ENCODE measurements at regions not wholly inside any gene's neighbourhood (a gene's known extent, or its start where the extent isn't known, plus 50 kb on each side); places are given as distances from the start of the nearest gene placed in this dataset.
A peak's percentile ranks its signal among the peaks of the same experiment; 100 is the strongest.
"Not testable (repeated sequence)": the region's sequence is repeated elsewhere in the genome, so short reads cannot be mapped to it uniquely, and the experiment has no call there.

- H3F3A ChIP-seq (ENCODE audit: insufficient read depth, low read length), result no peaks in the 10 kb centered on the region
- H4K20me1 ChIP-seq (ENCODE audit: insufficient read depth, low read length), result no peaks in the 10 kb centered on the region
- H3K9me2 ChIP-seq (replicated peaks; ENCODE audit: insufficient read depth, low read length), result no peaks in the 10 kb centered on the region
- H3K9me3 ChIP-seq (replicated peaks; ENCODE audit: insufficient read depth, low read length), result no peaks in the 10 kb centered on the region
- H3K79me2 ChIP-seq (ENCODE audit: low read length), result no peaks in the 10 kb centered on the region
- H3K4me1 ChIP-seq (ENCODE audit: low read length), result no peaks in the 10 kb centered on the region
- peaks cover 22% of the 10 kb centered on the region for H3K27me3 ChIP-seq (replicated peaks; ENCODE audit: insufficient read depth, low read length)
- H3K9ac ChIP-seq (ENCODE audit: low read length), result no peak overlapping the region
- H3K4me3 ChIP-seq (ENCODE audit: low read length), result no peak overlapping the region
- no peaks in the 10 kb centered on the region for H3K36me3 ChIP-seq (replicated peaks; ENCODE audit: insufficient read depth, low read length)
- no peak overlapping the region for H3K4me2 ChIP-seq (ENCODE audit: low read depth, low read length)
- no peak overlapping the region for H2AFZ ChIP-seq (ENCODE audit: low read length)
- H3K27ac ChIP-seq (ENCODE audit: low read length), result no peak overlapping the region
- no peak for DNase-seq
- no peak for TF ChIP-seq EZH2 (optimal IDR thresholded peaks at IDR 0.05; ENCODE audit: low read depth, low read length)
- TF ChIP-seq CTCF (IDR thresholded peaks at IDR 0.05; ENCODE audit: low read length), result no peak
- no peak for TF ChIP-seq EZH2phosphoT487 (IDR thresholded peaks at IDR 0.05; ENCODE audit: low read length)
Observed at GRCh38 chr15:77909182-77909940, 168.2 kb downstream of the TBC1D2B start.

GRCh38 chr15:77908752-77909111 lies 168.8 kb downstream of the TBC1D2B start:
- not testable (repeated sequence) for H3K36me3 ChIP-seq (replicated peaks; ENCODE audit: insufficient read depth, low read length); H3K9ac ChIP-seq (ENCODE audit: low read length); DNase-seq

GRCh38 chr15:77907824-77908751 lies 169.4 kb downstream of the TBC1D2B start:
- Histone ChIP-seq H3K4me1 (ENCODE audit: low read length) (no peaks in the 10 kb centered on the region), H4K20me1 (ENCODE audit: insufficient read depth, low read length) (no peaks in the 10 kb centered on the region), H3K27ac (ENCODE audit: low read length) (no peak overlapping the region), H3K27me3 (replicated peaks; ENCODE audit: insufficient read depth, low read length) (peaks cover 29% of the 10 kb centered on the region), H2AFZ (ENCODE audit: low read length) (no peak overlapping the region), H3K9me3 (replicated peaks; ENCODE audit: insufficient read depth, low read length) (no peaks in the 10 kb centered on the region), H3K4me2 (ENCODE audit: low read depth, low read length) (no peak overlapping the region), H3K9ac (ENCODE audit: low read length) (no peak overlapping the region), H3K79me2 (ENCODE audit: low read length) (no peaks in the 10 kb centered on the region), H3K9me2 (replicated peaks; ENCODE audit: insufficient read depth, low read length) (no peaks in the 10 kb centered on the region), H3K4me3 (ENCODE audit: low read length) (no peak overlapping the region), H3K36me3 (replicated peaks; ENCODE audit: insufficient read depth, low read length) (no peaks in the 10 kb centered on the region), H3F3A (ENCODE audit: insufficient read depth, low read length) (no peaks in the 10 kb centered on the region)
- DNase-seq, result peak; percentile 53
- no peak for TF ChIP-seq EZH2phosphoT487 (IDR thresholded peaks at IDR 0.05; ENCODE audit: low read length)
- TF ChIP-seq CTCF (IDR thresholded peaks at IDR 0.05; ENCODE audit: low read length), result peak; percentile 50
- TF ChIP-seq EZH2 (optimal IDR thresholded peaks at IDR 0.05; ENCODE audit: low read depth, low read length), result no peak

More at GRCh38 chr15:77908752-77909111, 168.8 kb downstream of the TBC1D2B start:
- not testable (repeated sequence) for H4K20me1 ChIP-seq (ENCODE audit: insufficient read depth, low read length); H3K4me1 ChIP-seq (ENCODE audit: low read length); H3K9me2 ChIP-seq (replicated peaks; ENCODE audit: insufficient read depth, low read length); H3K9me3 ChIP-seq (replicated peaks; ENCODE audit: insufficient read depth, low read length); H2AFZ ChIP-seq (ENCODE audit: low read length); H3F3A ChIP-seq (ENCODE audit: insufficient read depth, low read length); H3K4me3 ChIP-seq (ENCODE audit: low read length); H3K4me2 ChIP-seq (ENCODE audit: low read depth, low read length); H3K79me2 ChIP-seq (ENCODE audit: low read length); H3K27ac ChIP-seq (ENCODE audit: low read length)
- H3K27me3 ChIP-seq (replicated peaks; ENCODE audit: insufficient read depth, low read length), result peaks cover 29% of the 10 kb centered on the region

- not testable (repeated sequence) for H3K9me3 ChIP-seq (replicated peaks; ENCODE audit: insufficient read depth, low read length); DNase-seq; H3K4me3 ChIP-seq (ENCODE audit: low read length); H3K79me2 ChIP-seq (ENCODE audit: low read length); H3K9me2 ChIP-seq (replicated peaks; ENCODE audit: insufficient read depth, low read length); H3K4me1 ChIP-seq (ENCODE audit: low read length); H3K9ac ChIP-seq (ENCODE audit: low read length); H3K27ac ChIP-seq (ENCODE audit: low read length); H2AFZ ChIP-seq (ENCODE audit: low read length); H4K20me1 ChIP-seq (ENCODE audit: insufficient read depth, low read length); H3K36me3 ChIP-seq (replicated peaks; ENCODE audit: insufficient read depth, low read length); H3K4me2 ChIP-seq (ENCODE audit: low read depth, low read length); H3F3A ChIP-seq (ENCODE audit: insufficient read depth, low read length)
- peaks cover 32% of the 10 kb centered on the region for H3K27me3 ChIP-seq (replicated peaks; ENCODE audit: insufficient read depth, low read length)
Observed at GRCh38 chr15:77906062-77906990, 171.2 kb downstream of the TBC1D2B start.

Measured in MM.1S (cell line).